C1 segment of cervical spinal cord (tissue), 14 donors: ENCODE measurements at regions not wholly inside any gene's neighbourhood (a gene's known extent, or its start where the extent isn't known, plus 50 kb on each side); places are given as distances from the start of the nearest gene placed in this dataset.

ENCODE experiments used
- DNase-seq, 14 donors: peaks; one replicate each; lab custom pipeline; 2025; lab: John Stamatoyannopoulos, UW

GRCh38 chr2:6343076-6343475 lies 522.6 kb downstream of the CMPK2 start:
- no peak for DNase-seq

GRCh38 chr2:6352247-6352646 lies 513.5 kb downstream of the CMPK2 start:
- no peak for DNase-seq

GRCh38 chr2:6352906-6353515 lies 512.7 kb downstream of the CMPK2 start:
- DNase-seq, result peak in 9 of 14 donors; percentile 0 to 43 (median 10)

- no peak for DNase-seq
These were observed 512.0 kb downstream of the CMPK2 start for GRCh38 chr2:6353669-6354068.

- no peak for DNase-seq
These were observed 511.2 kb downstream of the CMPK2 start for GRCh38 chr2:6354546-6354945.

- no peak for DNase-seq
These were observed 509.6 kb downstream of the CMPK2 start for GRCh38 chr2:6355886-6356761.

- no peak for DNase-seq
These were observed 507.2 kb downstream of the CMPK2 start for GRCh38 chr2:6358546-6358945.

GRCh38 chr2:6358985-6359384 lies 506.7 kb downstream of the CMPK2 start:
- no peak for DNase-seq

- peak in 1 of 14 donors; percentile 3 for DNase-seq
These were observed 505.7 kb downstream of the CMPK2 start for GRCh38 chr2:6359964-6360363.

GRCh38 chr2:6362671-6363450 lies 502.8 kb downstream of the CMPK2 start:
- no peak for DNase-seq

GRCh38 chr2:6368281-6368680 lies 497.4 kb downstream of the CMPK2 start:
- no peak for DNase-seq

GRCh38 chr2:6369266-6369665 lies 496.4 kb downstream of the CMPK2 start:
- DNase-seq, result no peak

- no peak for DNase-seq
These were observed 494.8 kb downstream of the CMPK2 start for GRCh38 chr2:6370753-6371551.

GRCh38 chr2:6372317-6372901 lies 493.3 kb downstream of the CMPK2 start:
- no peak for DNase-seq

GRCh38 chr2:6381326-6381725 lies 484.4 kb downstream of the CMPK2 start:
- DNase-seq, result no peak

GRCh38 chr2:6384341-6384740 lies 481.4 kb downstream of the CMPK2 start:
- no peak for DNase-seq

GRCh38 chr2:6392354-6392753 lies 473.4 kb downstream of the CMPK2 start:
- no peak for DNase-seq

GRCh38 chr2:6392966-6393365 lies 472.7 kb downstream of the CMPK2 start:
- DNase-seq, result no peak

GRCh38 chr2:6393819-6394218 lies 471.9 kb downstream of the CMPK2 start:
- no peak for DNase-seq

GRCh38 chr2:6394276-6394675 lies 471.4 kb downstream of the CMPK2 start:
- DNase-seq, result no peak

GRCh38 chr2:6398421-6398820 lies 467.3 kb downstream of the CMPK2 start:
- no peak for DNase-seq
